Stomach (tissue), 8 donors: ENCODE measurements at regions not wholly inside any gene's neighbourhood (a gene's known extent, or its start where the extent isn't known, plus 50 kb on each side); places are given as distances from the start of the nearest gene placed in this dataset.

ENCODE experiments used
- DNase-seq, 2 donors: peaks; one replicate each; pipeline versions ENCODE4 v3.0.0 to v3.0.0-alpha.2; 2013 to 2019
- H3K27ac ChIP-seq, 5 donors: fragments of 200-600 bp in 4 of 5; sonication (generic) in 4 of 5; one replicate each; pipeline ENCODE4 v1.5.1; 2013 to 2019; ENCODE audit warnings: mild to moderate bottlenecking in 1 of 5, moderate library complexity in 1 of 5
- H3K27me3 ChIP-seq, 3 donors: fragments of 200-600 bp; sonication (generic); one replicate each; pipeline ENCODE4 v1.5.1; 2017 to 2019; ENCODE audit warnings: mixed run types in 1 of 3
- H3K36me3 ChIP-seq, 4 donors: fragments of 200-600 bp; sonication (generic); 1 replicate in 3 of 4; 2 replicates in 1 of 4; pipeline ENCODE4 v1.5.1; 2016 to 2019
- H3K4me1 ChIP-seq, 4 donors: fragments of 200-600 bp; sonication (generic); one replicate each; pipeline ENCODE4 v1.5.1; 2016 to 2019
- H3K4me3 ChIP-seq, 4 donors: fragments of 200-600 bp; sonication (generic) in 3 of 4; one replicate each; pipeline ENCODE4 v1.5.1; 2016 to 2019; ENCODE audit warnings: mild to moderate bottlenecking in 1 of 4
- H3K9me3 ChIP-seq, 4 donors: fragments of 200-600 bp; sonication (generic); one replicate each; pipeline ENCODE4 v1.5.1; 2016 to 2019
- CTCF ChIP-seq, 7 experiments: fragments of 450-650 bp in 4 of 7; fragments of 200-600 bp in 3 of 7; sonication (generic) in 3 of 7; IDR thresholded peaks; one replicate each; pipeline ENCODE4 v1.5.1; 2016 to 2019; ENCODE audit warnings: antibody characterized with exemption in 7 of 7, control low read depth in 2 of 7, mild to moderate bottlenecking in 1 of 7
- EP300 ChIP-seq: sonication (generic); formaldehyde crosslinking; IDR thresholded peaks from one replicate; pipeline ENCODE4 v1.6.1; 2017; ENCODE audit warnings: antibody characterized with exemption
- POLR2A ChIP-seq, 4 donors: fragments of 450-650 bp; IDR thresholded peaks; one replicate each; pipeline ENCODE4 v1.6.1; 2016; ENCODE audit warnings: antibody characterized with exemption in 4 of 4, control low read depth in 2 of 4, mild to moderate bottlenecking in 1 of 4, moderate library complexity in 1 of 4
- POLR2AphosphoS5 ChIP-seq, 3 donors: sonication (generic); formaldehyde crosslinking; IDR thresholded peaks; one replicate each; pipeline ENCODE4 v1.6.1; 2016; ENCODE audit warnings: antibody characterized with exemption in 3 of 3
- WGBS, 5 donors: extraction: QIAGEN DNeasy Blood & Tissue Kit in 3 of 5; methylation state at CpG; one replicate each; pipeline versions ENCODE4 v1.1.5 to v1.1.7; 2013 to 2018; 5-methylcytosine and 5-hydroxymethylcytosine counted together
- intact Hi-C: fragments of 100-400 bp; cut with DNase I; formaldehyde crosslinking; loops from one replicate; pipeline ENCODE4 v1.15.1; 2023; ENCODE audit warnings: low total_unique reads
- donor health status: healthy with polysubstance abuse.
- donor health status: Bipolar disorder and iron deficiency.
- donor health status: healthy.

- no peak overlapping the region for H3K27ac ChIP-seq
- H3K4me3 ChIP-seq = no peak overlapping the region
- DNase-seq = no peak
- TF ChIP-seq EP300 (no peak), CTCF (IDR thresholded peaks at IDR 0.05) (no peak), POLR2A (IDR thresholded peaks at IDR 0.05) (no peak), POLR2AphosphoS5 (IDR thresholded peaks at IDR 0.05) (no peak)
- H3K9me3 ChIP-seq = no peaks in the 10 kb centered on the region
- H3K4me1 ChIP-seq = no peaks in the 10 kb centered on the region
- intact Hi-C loops = no loop called here
- no peaks in the 10 kb centered on the region for H3K36me3 ChIP-seq
- 73 to 80% (median 77%) methylated on average over 3 of the region's 3 CpGs for WGBS, 5 donors
- no peaks in the 10 kb centered on the region for H3K27me3 ChIP-seq
Measured at GRCh38 chr4:24312261-24312913, 272.0 kb downstream of the DHX15 start.

- WGBS, 5 donors = 60 to 87% (median 66%) methylated on average over 2 of the region's 2 CpGs
- DNase-seq = no peak
- TF ChIP-seq CTCF (IDR thresholded peaks at IDR 0.05) = no peak
- TF ChIP-seq EP300 = no peak
- Histone ChIP-seq H3K9me3 (no peaks in the 10 kb centered on the region), H3K27ac (no peak overlapping the region), H3K4me1 (no peaks in the 10 kb centered on the region), H3K36me3 (no peaks in the 10 kb centered on the region), H3K4me3 (no peak overlapping the region), H3K27me3 (no peaks in the 10 kb centered on the region)
- intact Hi-C loops = no loop called here
Measured at GRCh38 chr4:24303926-24304325, 280.4 kb downstream of the DHX15 start.

- Histone ChIP-seq H3K4me3 (no peak overlapping the region), H3K27ac (no peak overlapping the region), H3K4me1 (no peaks in the 10 kb centered on the region), H3K36me3 (no peaks in the 10 kb centered on the region), H3K9me3 (no peaks in the 10 kb centered on the region), H3K27me3 (no peaks in the 10 kb centered on the region)
- TF ChIP-seq CTCF (IDR thresholded peaks at IDR 0.05) (no peak), EP300 (no peak), POLR2A (IDR thresholded peaks at IDR 0.05) (no peak), POLR2AphosphoS5 (IDR thresholded peaks at IDR 0.05) (no peak)
- intact Hi-C loops = no loop called here
- WGBS, 5 donors = 84 to 94% (median 93%) methylated on average over 3 of the region's 3 CpGs
- no peak for DNase-seq
Measured at GRCh38 chr4:24298911-24299310, 285.4 kb downstream of the DHX15 start.

- no peaks in the 10 kb centered on the region for H3K9me3 ChIP-seq
- no peak overlapping the region for H3K27ac ChIP-seq
- no peak for DNase-seq
- intact Hi-C loops = no loop called here
- WGBS, 5 donors = 83 to 86% (median 84%) methylated on average over 3 of the region's 3 CpGs
- no peak overlapping the region for H3K4me3 ChIP-seq
- TF ChIP-seq EP300 = no peak
- TF ChIP-seq POLR2A (IDR thresholded peaks at IDR 0.05) = no peak
- TF ChIP-seq CTCF (IDR thresholded peaks at IDR 0.05) = no peak
- no peak for TF ChIP-seq POLR2AphosphoS5 (IDR thresholded peaks at IDR 0.05)
- no peaks in the 10 kb centered on the region for H3K36me3 ChIP-seq
- no peaks in the 10 kb centered on the region for H3K4me1 ChIP-seq
- H3K27me3 ChIP-seq = no peaks in the 10 kb centered on the region
Measured at GRCh38 chr4:24287096-24287495, 297.3 kb downstream of the DHX15 start.
